ENCODE measurements at regions not wholly inside any gene's neighbourhood (a gene's known extent, or its start where the extent isn't known, plus 50 kb on each side); places are given as distances from the start of the nearest gene placed in this dataset.

DNA sequence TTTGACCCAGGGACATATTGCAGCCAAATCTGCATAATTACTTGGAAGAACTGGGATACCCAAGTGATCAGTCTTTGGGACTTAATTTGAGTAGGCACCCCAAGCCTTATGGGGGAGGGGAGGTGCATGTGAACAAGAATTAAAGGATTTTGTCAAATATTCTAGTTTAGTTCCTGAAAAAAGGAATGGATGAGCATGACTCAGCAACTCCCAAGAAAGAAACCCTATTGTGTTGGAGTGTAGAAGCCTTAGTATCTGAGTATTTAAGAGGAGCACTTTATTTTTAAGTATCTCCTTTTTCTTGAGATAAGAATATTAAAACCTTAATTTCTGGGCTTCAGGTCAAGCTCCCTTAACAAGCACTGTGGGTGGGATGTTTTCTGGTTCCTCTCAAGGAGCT lies 222.4 kb downstream of the CD47 start:
- TF ChIP-seq CTCF (conservative IDR thresholded peaks at IDR 0.05; ENCODE audit: low read length) (no peak), EZH2phosphoT487 (IDR thresholded peaks at IDR 0.05; ENCODE audit: borderline replicate concordance, low read depth, low read length) (no peak)

Data from OCI-LY7 (cell line).